Caco-2 (cell line): ENCODE measurements at regions not wholly inside any gene's neighbourhood (a gene's known extent, or its start where the extent isn't known, plus 50 kb on each side); places are given as distances from the start of the nearest gene placed in this dataset.

ENCODE experiments used
- BruUV-seq: library from RNA; stranded (reverse); fragments of 400-500 nt; replicated peaks from 2 replicates; lab custom pipeline; 2021; lab: Mats Ljungman, UMichigan
- CTCF ChIA-PET: fragments of 300-600 bp; sonication (Branson Sonifier 250); formaldehyde crosslinking; loops from one replicate; lab custom pipeline; 2022; ENCODE audit warnings: antibody characterized with exemption; lab: Charles Lee
- POLR2A ChIA-PET: fragments of 300-600 bp; sonication (Branson Sonifier 250); formaldehyde crosslinking; loops from one replicate; lab custom pipeline; 2022; ENCODE audit warnings: antibody characterized with exemption; lab: Charles Lee
- DNase-seq, 2 experiments: peaks; one replicate each; pipeline versions ENCODE4 v3.0.0 to v3.0.0-alpha.2; 2020 to 2022
- H3K27me3 ChIP-seq: replicated peaks from 2 replicates; pipeline ENCODE4 v1.6.0; 2011; ENCODE audit warnings: low read length; ENCODE audit not compliant: control insufficient read depth, insufficient read depth
- H3K36me3 ChIP-seq: 2 replicates; pipeline ENCODE4 v1.5.1; 2011; ENCODE audit warnings: low read length; ENCODE audit not compliant: control insufficient read depth, insufficient read depth
- H3K4me1 ChIP-seq: fragments of 250-450 bp; sonication (Bioruptor Pico); 2 replicates; pipeline ENCODE4 v1.5.1; 2020; ENCODE audit warnings: mild to moderate bottlenecking
- H3K4me3 ChIP-seq: 2 replicates; pipeline ENCODE4 v1.5.1; 2011; ENCODE audit warnings: low read depth, mild to moderate bottlenecking, control low read depth, low read length
- H3K9me3 ChIP-seq: fragments of 250-450 bp; sonication (Bioruptor Pico); 2 replicates; pipeline ENCODE4 v1.5.1; 2020; ENCODE audit warnings: mild to moderate bottlenecking, moderate library complexity
- H3K27ac Mint-ChIP-seq: one replicate; pipeline ENCODE4 v1.8.0; 2022; ENCODE audit warnings: mixed read lengths; ENCODE audit not compliant: unreplicated experiment
- H3K27me3 Mint-ChIP-seq: one replicate; pipeline ENCODE4 v1.8.0; 2022; ENCODE audit warnings: mixed read lengths; ENCODE audit not compliant: insufficient read depth, unreplicated experiment
- H3K36me3 Mint-ChIP-seq: one replicate; pipeline ENCODE4 v1.8.0; 2022; ENCODE audit warnings: mild to moderate bottlenecking, mixed read lengths; ENCODE audit not compliant: insufficient read depth, unreplicated experiment
- H3K4me1 Mint-ChIP-seq: one replicate; pipeline ENCODE4 v1.8.0; 2022; ENCODE audit warnings: low read depth, mixed read lengths; ENCODE audit not compliant: unreplicated experiment
- H3K4me3 Mint-ChIP-seq: one replicate; pipeline ENCODE4 v1.8.0; 2022; ENCODE audit warnings: mild to moderate bottlenecking, moderate library complexity, mixed read lengths; ENCODE audit not compliant: unreplicated experiment
- H3K9me3 Mint-ChIP-seq: one replicate; pipeline ENCODE4 v1.8.0; 2022; ENCODE audit warnings: mixed read lengths; ENCODE audit not compliant: unreplicated experiment
- intact Hi-C: fragments of 100-400 bp; cut with micrococcal nuclease; formaldehyde crosslinking; loops from one replicate; pipeline ENCODE4 v1.10.0; 2022; ENCODE audit not compliant: unreplicated experiment
- TF ChIP-seq, protein P1 (sequence below), 2 experiments: fragments of 200-600 bp in 1 of 2; IDR thresholded peaks; 1 replicate in 1 of 2; 2 replicates in 1 of 2; pipeline versions ENCODE4 v1.5.1 to v1.8.0; 2011 to 2022; ENCODE audit warnings: antibody characterized with exemption in 1 of 2, control low read depth in 1 of 2, inconsistent platforms in 1 of 2, low read depth in 1 of 2, low read length in 1 of 2, mild to moderate bottlenecking in 1 of 2, moderate library complexity in 1 of 2; ENCODE audit not compliant: insufficient read depth in 1 of 2, severe bottlenecking in 1 of 2, unreplicated experiment in 1 of 2

GRCh38 chr2:30354150-30354549 lies 92.9 kb upstream of the LCLAT1 start:
- Mint-ChIP-seq H3K27ac (no peak overlapping the region), H3K4me3 (no peak overlapping the region), H3K36me3 (no peaks in the 10 kb centered on the region), H3K9me3 (no peaks in the 10 kb centered on the region), H3K27me3 (no peaks in the 10 kb centered on the region), H3K4me1 (no peaks in the 10 kb centered on the region)
- BruUV-seq, result no TSS peak
- ChIA-PET POLR2A (interaction anchor here (0.6 kb wide), 1 partner anchor 123 kb away, joined by 4 read pairs; the partner anchor contains the start of gene LBH), CTCF (interaction anchor here (1.4 kb wide), 1 partner anchor 357 kb away, joined by 4 read pairs; no protein-coding TSS in a partner anchor)
- no peaks in the 10 kb centered on the region for H3K4me1 ChIP-seq
- no peak overlapping the region for H3K4me3 ChIP-seq
- no peaks in the 10 kb centered on the region for H3K9me3 ChIP-seq
- no peak for DNase-seq
- H3K36me3 ChIP-seq, result no peaks in the 10 kb centered on the region
- H3K27me3 ChIP-seq, result no peaks in the 10 kb centered on the region
- intact Hi-C loops, result no loop called here
- TF ChIP-seq, protein P1, sequence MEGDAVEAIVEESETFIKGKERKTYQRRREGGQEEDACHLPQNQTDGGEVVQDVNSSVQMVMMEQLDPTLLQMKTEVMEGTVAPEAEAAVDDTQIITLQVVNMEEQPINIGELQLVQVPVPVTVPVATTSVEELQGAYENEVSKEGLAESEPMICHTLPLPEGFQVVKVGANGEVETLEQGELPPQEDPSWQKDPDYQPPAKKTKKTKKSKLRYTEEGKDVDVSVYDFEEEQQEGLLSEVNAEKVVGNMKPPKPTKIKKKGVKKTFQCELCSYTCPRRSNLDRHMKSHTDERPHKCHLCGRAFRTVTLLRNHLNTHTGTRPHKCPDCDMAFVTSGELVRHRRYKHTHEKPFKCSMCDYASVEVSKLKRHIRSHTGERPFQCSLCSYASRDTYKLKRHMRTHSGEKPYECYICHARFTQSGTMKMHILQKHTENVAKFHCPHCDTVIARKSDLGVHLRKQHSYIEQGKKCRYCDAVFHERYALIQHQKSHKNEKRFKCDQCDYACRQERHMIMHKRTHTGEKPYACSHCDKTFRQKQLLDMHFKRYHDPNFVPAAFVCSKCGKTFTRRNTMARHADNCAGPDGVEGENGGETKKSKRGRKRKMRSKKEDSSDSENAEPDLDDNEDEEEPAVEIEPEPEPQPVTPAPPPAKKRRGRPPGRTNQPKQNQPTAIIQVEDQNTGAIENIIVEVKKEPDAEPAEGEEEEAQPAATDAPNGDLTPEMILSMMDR (IDR thresholded peaks at IDR 0.05; ENCODE audit: insufficient read depth in 1 of 2, low read depth in 1 of 2, low read length in 1 of 2, severe bottlenecking in 1 of 2, unreplicated experiment in 1 of 2), result no peak

GRCh38 chr2:30354621-30355020 lies 92.4 kb upstream of the LCLAT1 start:
- Histone ChIP-seq H3K27me3 (no peaks in the 10 kb centered on the region), H3K4me1 (no peaks in the 10 kb centered on the region), H3K4me3 (no peak overlapping the region), H3K36me3 (no peaks in the 10 kb centered on the region), H3K9me3 (no peaks in the 10 kb centered on the region)
- no peak overlapping the region for H3K27ac Mint-ChIP-seq
- H3K36me3 Mint-ChIP-seq, result no peaks in the 10 kb centered on the region
- no TSS peak for BruUV-seq
- intact Hi-C loops, result no loop called here
- no peak for DNase-seq
- TF ChIP-seq, protein P1 (IDR thresholded peaks at IDR 0.05; ENCODE audit: insufficient read depth in 1 of 2, low read depth in 1 of 2, low read length in 1 of 2, severe bottlenecking in 1 of 2, unreplicated experiment in 1 of 2), result no peak
- H3K4me1 Mint-ChIP-seq, result no peaks in the 10 kb centered on the region
- H3K9me3 Mint-ChIP-seq, result no peaks in the 10 kb centered on the region
- ChIA-PET CTCF (interaction anchor here (1.4 kb wide), 1 partner anchor 357 kb away, joined by 4 read pairs; no protein-coding TSS in a partner anchor), POLR2A (interaction anchor here (0.6 kb wide), 1 partner anchor 124 kb away, joined by 4 read pairs; the partner anchor contains the start of gene LBH)
- H3K4me3 Mint-ChIP-seq, result no peak overlapping the region
- H3K27me3 Mint-ChIP-seq, result no peaks in the 10 kb centered on the region

- Mint-ChIP-seq H3K27me3 (no peaks in the 10 kb centered on the region), H3K9me3 (no peaks in the 10 kb centered on the region), H3K4me3 (no peak overlapping the region), H3K4me1 (no peaks in the 10 kb centered on the region), H3K36me3 (no peaks in the 10 kb centered on the region), H3K27ac (no peak overlapping the region)
- POLR2A ChIA-PET, result interaction anchor here (1.0 kb wide), 1 partner anchor 9 kb away, joined by 3 read pairs; no protein-coding TSS in a partner anchor
- DNase-seq, result no peak
- no TSS peak for BruUV-seq
- H3K36me3 ChIP-seq, result no peaks in the 10 kb centered on the region
- TF ChIP-seq, protein P1 (IDR thresholded peaks at IDR 0.05; ENCODE audit: insufficient read depth in 1 of 2, low read depth in 1 of 2, low read length in 1 of 2, severe bottlenecking in 1 of 2, unreplicated experiment in 1 of 2), result no peak
- intact Hi-C loops, result no loop called here
- no peaks in the 10 kb centered on the region for H3K9me3 ChIP-seq
- no peaks in the 10 kb centered on the region for H3K27me3 ChIP-seq
- CTCF ChIA-PET, result no interaction called here
- no peaks in the 10 kb centered on the region for H3K4me1 ChIP-seq
- H3K4me3 ChIP-seq, result no peak overlapping the region
These were observed 91.7 kb upstream of the LCLAT1 start for GRCh38 chr2:30355306-30355705.
